GM23338 (cell line): ENCODE measurements at regions not wholly inside any gene's neighbourhood (a gene's known extent, or its start where the extent isn't known, plus 50 kb on each side); places are given as distances from the start of the nearest gene placed in this dataset.
"Not testable (repeated sequence)": the region's sequence is repeated elsewhere in the genome, so short reads cannot be mapped to it uniquely, and the experiment has no call there.

ENCODE experiments used
- ATAC-seq: fragments of 200-7000 bp; cut with Tn5 transposase; 3 replicates; pipeline ENCODE4 v1.9.1; 2020
- DNase-seq: peaks from one replicate; pipeline ENCODE4 v3.0.0-alpha.2; 2015; ENCODE audit warnings: low spot score
- H2AFZ ChIP-seq: fragments of 200-600 bp; sonication (generic); 2 replicates; pipeline ENCODE4 v1.8.0; 2016; ENCODE audit warnings: antibody characterized with exemption, mild to moderate bottlenecking, moderate library complexity
- H3F3A ChIP-seq: fragments of 200-600 bp; sonication (generic); replicated peaks from 2 replicates; pipeline ENCODE4 v1.8.0; 2017; ENCODE audit warnings: antibody characterized with exemption, mixed run types, low read depth
- H3K27ac ChIP-seq: fragments of 200-600 bp; sonication (generic); 2 replicates; pipeline ENCODE4 v1.6.1; 2016; ENCODE audit warnings: low read depth
- H3K27me3 ChIP-seq: fragments of 200-600 bp; sonication (generic); 2 replicates; pipeline ENCODE4 v1.8.0; 2016; ENCODE audit warnings: mild to moderate bottlenecking, mixed run types, moderate library complexity; ENCODE audit not compliant: insufficient read depth
- H3K36me3 ChIP-seq: fragments of 200-600 bp; sonication (generic); 2 replicates; pipeline ENCODE4 v1.8.0; 2016; ENCODE audit warnings: mild to moderate bottlenecking; ENCODE audit not compliant: insufficient read depth
- H3K4me1 ChIP-seq: fragments of 200-600 bp; sonication (generic); 2 replicates; pipeline ENCODE4 v1.8.0; 2016; ENCODE audit warnings: mild to moderate bottlenecking, moderate library complexity; ENCODE audit not compliant: insufficient read depth
- H3K4me2 ChIP-seq: fragments of 200-600 bp; sonication (generic); 2 replicates; pipeline ENCODE4 v1.7.1; 2017; ENCODE audit warnings: mixed run types
- H3K4me3 ChIP-seq: fragments of 200-600 bp; sonication (generic); 2 replicates; pipeline ENCODE4 v1.6.1; 2016; ENCODE audit warnings: mixed run types
- H3K79me2 ChIP-seq: fragments of 200-600 bp; sonication (generic); replicated peaks from 2 replicates; pipeline ENCODE4 v1.8.0; 2017; ENCODE audit warnings: mild to moderate bottlenecking; ENCODE audit not compliant: insufficient read depth
- H3K9me2 ChIP-seq: fragments of 200-600 bp; sonication (generic); 2 replicates; pipeline ENCODE4 v1.8.0; 2017; ENCODE audit not compliant: insufficient read depth
- H4K20me1 ChIP-seq: fragments of 200-600 bp; sonication (generic); replicated peaks from 2 replicates; pipeline ENCODE4 v1.8.0; 2017; ENCODE audit warnings: mild to moderate bottlenecking; ENCODE audit not compliant: insufficient read depth
- H3K27ac Mint-ChIP-seq: 2 replicates; pipeline ENCODE4 v1.8.0; 2020; ENCODE audit warnings: inconsistent platforms, mild to moderate bottlenecking, moderate library complexity, mixed read lengths
- H3K27me3 Mint-ChIP-seq: 3 replicates; pipeline ENCODE4 v1.8.0; 2022; ENCODE audit warnings: low read depth, mild to moderate bottlenecking, moderate library complexity, mixed read lengths, inconsistent platforms; ENCODE audit not compliant: insufficient read depth, poor library complexity
- H3K36me3 Mint-ChIP-seq: 3 replicates; pipeline ENCODE4 v1.8.0; 2021; ENCODE audit warnings: low read depth, mild to moderate bottlenecking, inconsistent platforms, moderate library complexity, mixed read lengths
- H3K4me1 Mint-ChIP-seq: 3 replicates; pipeline ENCODE4 v1.8.0; 2020; ENCODE audit warnings: mild to moderate bottlenecking, inconsistent platforms, mixed read lengths
- H3K4me3 Mint-ChIP-seq: 3 replicates; pipeline ENCODE4 v1.8.0; 2021; ENCODE audit warnings: moderate library complexity, mild to moderate bottlenecking, inconsistent platforms, mixed read lengths
- H3K9me3 Mint-ChIP-seq: 3 replicates; pipeline ENCODE4 v1.8.0; 2020; ENCODE audit warnings: moderate library complexity, mild to moderate bottlenecking, inconsistent platforms, mixed read lengths
- ETS1 ChIP-seq: IDR thresholded peaks from 2 replicates; pipeline ENCODE4 v1.6.1; 2016; ENCODE audit warnings: antibody characterized with exemption
- EZH2 ChIP-seq: fragments of 200-600 bp; sonication (generic); IDR thresholded peaks from one replicate; pipeline ENCODE4 v1.8.0; 2017; ENCODE audit warnings: antibody characterized with exemption, mild to moderate bottlenecking, low read depth; ENCODE audit not compliant: unreplicated experiment
- EZH2phosphoT487 ChIP-seq: fragments of 200-600 bp; sonication (generic); IDR thresholded peaks from one replicate; pipeline ENCODE4 v1.8.1; 2018; ENCODE audit warnings: antibody characterized with exemption; ENCODE audit not compliant: unreplicated experiment
- JUNB ChIP-seq: IDR thresholded peaks from one replicate; pipeline ENCODE4 v1.6.1; 2016; ENCODE audit warnings: antibody characterized with exemption; ENCODE audit not compliant: unreplicated experiment
- NANOG ChIP-seq: IDR thresholded peaks from 2 replicates; pipeline ENCODE4 v1.6.1; 2016; ENCODE audit warnings: antibody characterized with exemption, borderline replicate concordance
- POLR2AphosphoS5 ChIP-seq: IDR thresholded peaks from 2 replicates; pipeline ENCODE4 v1.6.1; 2016; ENCODE audit warnings: antibody characterized with exemption, low read depth
- REST ChIP-seq: IDR thresholded peaks from one replicate; pipeline ENCODE4 v1.6.1; 2018; ENCODE audit warnings: antibody characterized with exemption; ENCODE audit not compliant: unreplicated experiment
- ZNF114 ChIP-seq: fragments of 250-450 bp; sonication (Bioruptor Pico); IDR thresholded peaks from 2 replicates; pipeline ENCODE4 v1.5.0; 2020; ENCODE audit warnings: mild to moderate bottlenecking, moderate library complexity
- ZNF462 ChIP-seq: fragments of 250-450 bp; sonication (Bioruptor Pico); IDR thresholded peaks from 2 replicates; pipeline ENCODE4 v1.5.0; 2020; ENCODE audit warnings: mild to moderate bottlenecking, moderate library complexity

GRCh38 chr15:84391191-84391590 lies 155.6 kb downstream of the GOLGA6L4 start:
- no peak for DNase-seq
- H3K4me3 ChIP-seq = no peak overlapping the region
- no peak overlapping the region for H2AFZ ChIP-seq
- Mint-ChIP-seq H3K36me3 (no peaks in the 10 kb centered on the region; the same call in 2 of the 3 replicates), H3K27ac (no peak overlapping the region), H3K4me3 (no peak overlapping the region), H3K9me3 (no peaks in the 10 kb centered on the region; the same call in 2 of the 3 replicates), H3K4me1 (no peaks in the 10 kb centered on the region), H3K27me3 (peaks cover 17% of the 10 kb centered on the region)
- H3F3A ChIP-seq = no peaks in the 10 kb centered on the region
- no peak overlapping the region for H3K4me2 ChIP-seq
- no peaks in the 10 kb centered on the region for H3K79me2 ChIP-seq
- no peaks in the 10 kb centered on the region for H3K36me3 ChIP-seq
- no peak for ATAC-seq
- TF ChIP-seq REST = no peak
- TF ChIP-seq EZH2 = no peak
- TF ChIP-seq EZH2phosphoT487 = no peak
- no peak for TF ChIP-seq ZNF114 (CRISPR knock-in tag)
- no peak for TF ChIP-seq ETS1
- no peak for TF ChIP-seq POLR2AphosphoS5
- TF ChIP-seq JUNB = no peak
- no peak for TF ChIP-seq NANOG
- TF ChIP-seq ZNF462 (CRISPR knock-in tag) = no peak
- H3K27ac ChIP-seq = no peak overlapping the region
- no peaks in the 10 kb centered on the region for H3K27me3 ChIP-seq
- no peaks in the 10 kb centered on the region for H3K4me1 ChIP-seq
- no peaks in the 10 kb centered on the region for H4K20me1 ChIP-seq
- no peaks in the 10 kb centered on the region for H3K9me2 ChIP-seq

- not testable (repeated sequence) for ATAC-seq, H3K9me2 ChIP-seq, H3K4me1 Mint-ChIP-seq, DNase-seq, H3K79me2 ChIP-seq, H3K4me1 ChIP-seq, H4K20me1 ChIP-seq, H3K4me3 ChIP-seq, H3K36me3 ChIP-seq, H2AFZ ChIP-seq, H3K36me3 Mint-ChIP-seq, H3K4me2 ChIP-seq, H3K4me3 Mint-ChIP-seq, H3K27me3 ChIP-seq, H3K27ac ChIP-seq, H3K27ac Mint-ChIP-seq, H3K9me3 Mint-ChIP-seq, H3F3A ChIP-seq
- H3K27me3 Mint-ChIP-seq = peaks cover 20% of the 10 kb centered on the region
These were observed 156.4 kb downstream of the GOLGA6L4 start for GRCh38 chr15:84392020-84392419.
